ENCODE measurements at regions not wholly inside any gene's neighbourhood (a gene's known extent, or its start where the extent isn't known, plus 50 kb on each side); places are given as distances from the start of the nearest gene placed in this dataset.

DNA sequence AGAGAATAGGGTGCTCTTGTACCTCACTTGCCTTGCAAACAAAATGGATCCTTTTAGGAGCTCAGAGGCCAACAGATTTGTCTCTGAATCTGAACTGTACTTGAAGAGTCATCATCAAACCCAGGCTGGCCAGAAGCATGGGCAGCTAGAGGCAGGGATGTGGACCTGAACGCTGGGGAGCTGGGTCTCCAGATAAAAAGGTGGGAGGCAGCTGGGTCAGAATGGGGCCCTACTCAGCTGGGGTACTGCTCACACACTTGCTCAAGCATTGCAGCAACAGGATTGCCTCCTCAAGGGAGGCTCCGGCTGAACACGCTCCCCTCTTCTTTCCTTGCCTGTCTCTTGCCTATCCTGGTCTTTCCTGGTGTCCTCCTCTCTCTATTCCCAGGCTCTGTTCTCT is 57.3 kb upstream of the SIX3 start:
- TF ChIP-seq POLR2A (IDR thresholded peaks at IDR 0.05; ENCODE audit: control extremely low read depth in 1 of 2, low read depth in 2 of 2, low read length in 2 of 2): no peak
- no peak for TF ChIP-seq TCF12 (IDR thresholded peaks at IDR 0.05; ENCODE audit: low read depth, low read length)
- TF ChIP-seq, protein P1, sequence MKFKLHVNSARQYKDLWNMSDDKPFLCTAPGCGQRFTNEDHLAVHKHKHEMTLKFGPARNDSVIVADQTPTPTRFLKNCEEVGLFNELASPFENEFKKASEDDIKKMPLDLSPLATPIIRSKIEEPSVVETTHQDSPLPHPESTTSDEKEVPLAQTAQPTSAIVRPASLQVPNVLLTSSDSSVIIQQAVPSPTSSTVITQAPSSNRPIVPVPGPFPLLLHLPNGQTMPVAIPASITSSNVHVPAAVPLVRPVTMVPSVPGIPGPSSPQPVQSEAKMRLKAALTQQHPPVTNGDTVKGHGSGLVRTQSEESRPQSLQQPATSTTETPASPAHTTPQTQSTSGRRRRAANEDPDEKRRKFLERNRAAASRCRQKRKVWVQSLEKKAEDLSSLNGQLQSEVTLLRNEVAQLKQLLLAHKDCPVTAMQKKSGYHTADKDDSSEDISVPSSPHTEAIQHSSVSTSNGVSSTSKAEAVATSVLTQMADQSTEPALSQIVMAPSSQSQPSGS (IDR thresholded peaks at IDR 0.05; ENCODE audit: low read length): no peak

All from H1 (cell line).